Fibroblast of skin of back (primary cell): ENCODE measurements at regions not wholly inside any gene's neighbourhood (a gene's known extent, or its start where the extent isn't known, plus 50 kb on each side); places are given as distances from the start of the nearest gene placed in this dataset.
"Not testable (repeated sequence)": the region's sequence is repeated elsewhere in the genome, so short reads cannot be mapped to it uniquely, and the experiment has no call there.

Source experiments
- DNase-seq: peaks from one replicate; pipeline ENCODE4 v3.0.0-alpha.2; 2013

- no peak for DNase-seq
These were observed 1292.6 kb downstream of the SI start for GRCh38 chr3:163785693-163786092.

- DNase-seq, result no peak
These were observed 1298.6 kb downstream of the SI start for GRCh38 chr3:163779396-163780344.

DNA sequence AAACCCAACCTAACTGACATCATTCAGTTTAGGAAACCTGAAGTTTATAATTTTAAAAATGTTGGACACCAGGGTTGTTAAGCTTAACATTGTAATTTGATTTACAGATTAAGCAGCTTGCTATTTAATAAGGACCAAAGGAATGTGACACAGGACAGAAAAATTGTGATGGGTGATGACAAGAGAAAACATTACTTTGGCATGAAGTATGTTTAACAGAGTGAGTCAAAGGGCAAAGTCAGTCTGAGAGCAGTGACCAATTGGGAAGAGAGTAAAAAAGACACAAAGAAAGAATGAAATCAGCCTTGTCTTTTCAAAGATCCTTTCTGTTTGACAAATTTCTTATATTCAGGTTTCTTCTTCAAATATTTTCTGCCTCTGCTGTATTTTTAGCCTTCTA, 1301.6 kb downstream of the SI start:
- DNase-seq, result peak; percentile 16

GRCh38 chr3:163773136-163773535, 1305.2 kb downstream of the SI start:
- no peak for DNase-seq

GRCh38 chr3:163768048-163768447, 1310.2 kb downstream of the SI start:
- DNase-seq, result no peak

- no peak for DNase-seq
These were observed 1312.2 kb downstream of the SI start for GRCh38 chr3:163766112-163766511.

DNA sequence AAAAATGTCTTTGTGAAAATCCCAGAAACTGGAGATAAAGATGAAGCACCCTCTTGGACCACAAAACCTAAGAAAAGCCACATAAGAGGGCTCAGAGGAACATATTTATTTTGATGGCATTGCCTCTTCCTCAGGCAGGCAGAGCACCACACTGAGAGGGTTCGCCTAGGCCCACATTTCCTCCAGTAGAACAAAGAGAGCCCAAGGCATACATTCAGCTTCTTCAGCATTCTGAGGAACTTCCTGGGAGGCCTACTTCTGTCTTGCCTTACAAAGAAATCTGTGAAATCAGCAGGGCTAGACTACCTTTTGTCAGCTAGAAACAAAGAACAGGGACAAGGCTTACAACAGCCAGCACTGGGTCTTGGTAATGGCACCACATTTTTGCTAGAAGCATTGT, 1325.3 kb downstream of the SI start:
- DNase-seq, result no peak

- DNase-seq, result no peak
These were observed 1333.1 kb downstream of the SI start for GRCh38 chr3:163745204-163745603.

DNA sequence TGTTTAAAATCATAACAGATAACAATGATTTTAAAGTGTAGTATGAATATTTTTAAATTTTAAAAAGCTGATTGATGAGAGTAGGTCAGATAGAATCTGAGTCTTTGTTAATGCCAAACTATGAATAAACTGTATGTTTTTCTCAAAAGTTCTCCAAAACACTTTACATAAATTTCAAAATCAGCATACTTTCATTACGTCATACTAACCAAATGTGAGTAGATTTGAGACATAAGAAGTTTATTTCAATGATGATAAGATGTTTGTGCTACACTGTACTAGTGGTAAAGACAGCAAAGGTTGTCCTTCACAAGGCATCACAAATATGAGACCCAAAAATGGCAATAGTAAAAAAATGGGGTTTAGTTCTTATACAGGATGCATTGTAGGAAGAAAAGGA, 1342.9 kb downstream of the SI start:
- DNase-seq, result no peak

DNA sequence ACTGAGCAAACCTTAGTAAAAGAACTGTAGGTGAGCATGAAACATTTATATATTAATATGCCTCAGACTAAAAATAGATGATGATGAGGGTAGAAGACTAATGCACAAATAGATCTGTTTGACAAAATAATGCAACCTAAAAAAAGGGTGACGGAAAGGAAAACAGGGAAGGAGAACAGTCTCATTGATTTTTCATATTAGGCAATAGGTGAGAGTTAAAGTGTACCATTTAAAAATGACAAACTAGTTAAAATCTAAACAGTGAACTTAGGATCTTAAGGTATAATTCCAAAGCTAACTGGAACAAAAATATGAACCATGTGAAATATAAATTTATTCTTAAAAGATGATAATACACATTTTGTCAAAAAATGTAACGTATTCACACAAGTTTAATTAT, 1347.6 kb downstream of the SI start:
- DNase-seq, result no peak

- no peak for DNase-seq
These were observed 1352.2 kb downstream of the SI start for GRCh38 chr3:163726125-163726524.

- DNase-seq, result no peak
These were observed 1355.9 kb downstream of the SI start for GRCh38 chr3:163722405-163722804.

DNA sequence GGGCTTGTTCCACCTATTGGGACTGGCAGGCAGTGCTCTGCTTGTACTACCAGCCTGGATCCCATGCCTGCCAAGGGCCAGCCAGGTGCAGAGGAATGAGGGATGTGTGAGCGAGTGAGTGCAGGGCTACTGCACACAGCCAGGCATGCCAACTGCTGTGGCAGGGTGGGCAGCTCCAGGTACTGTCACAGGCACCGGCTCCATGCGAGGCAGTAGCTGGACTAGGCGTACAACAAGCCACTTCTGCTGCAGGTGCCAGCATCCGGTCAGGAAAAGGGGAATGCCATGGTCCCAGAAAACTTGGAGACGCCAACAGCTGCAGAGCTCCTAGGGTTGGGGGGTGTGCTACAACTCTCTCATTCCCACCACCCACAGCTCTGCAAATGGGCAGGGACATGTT, 1356.7 kb downstream of the SI start:
- DNase-seq, result no peak

DNA sequence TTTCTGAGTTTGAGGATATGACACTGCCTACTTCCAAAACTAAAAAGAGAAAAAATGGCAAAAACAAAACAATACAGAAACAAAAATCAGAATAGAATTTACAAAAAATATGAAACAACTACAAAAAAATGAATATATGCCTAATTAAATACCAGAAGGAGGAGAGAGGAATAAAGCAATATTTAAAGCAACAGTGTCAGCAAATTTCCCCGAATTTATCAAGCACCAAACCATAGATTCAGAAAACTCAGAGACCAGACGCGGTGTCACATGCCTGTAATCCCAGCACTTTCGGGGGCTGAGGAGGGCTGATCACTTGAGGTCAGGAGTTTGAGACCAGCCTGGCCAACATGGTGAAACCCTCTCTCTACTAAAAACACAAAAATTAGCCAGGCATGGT, 1360.9 kb downstream of the SI start:
- no peak for DNase-seq

DNA sequence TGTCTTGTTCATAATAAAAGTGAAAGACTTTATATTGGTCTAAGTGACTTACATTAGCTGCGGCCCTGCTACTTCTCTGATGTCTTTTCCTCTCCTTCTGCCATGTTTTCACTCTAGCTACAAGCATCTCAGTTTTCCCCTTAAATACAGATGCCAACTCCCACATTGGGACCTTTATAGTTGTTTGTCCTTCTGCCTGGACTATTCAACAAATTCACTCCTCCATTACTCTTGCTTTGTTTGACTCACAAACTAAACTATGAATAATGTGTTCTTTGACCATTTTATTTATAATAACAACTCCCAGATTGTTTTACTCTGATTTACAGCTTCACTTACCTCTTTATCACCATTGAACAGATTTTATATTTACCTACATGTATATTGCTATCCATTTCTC, 1369.9 kb downstream of the SI start:
- no peak for DNase-seq

DNA sequence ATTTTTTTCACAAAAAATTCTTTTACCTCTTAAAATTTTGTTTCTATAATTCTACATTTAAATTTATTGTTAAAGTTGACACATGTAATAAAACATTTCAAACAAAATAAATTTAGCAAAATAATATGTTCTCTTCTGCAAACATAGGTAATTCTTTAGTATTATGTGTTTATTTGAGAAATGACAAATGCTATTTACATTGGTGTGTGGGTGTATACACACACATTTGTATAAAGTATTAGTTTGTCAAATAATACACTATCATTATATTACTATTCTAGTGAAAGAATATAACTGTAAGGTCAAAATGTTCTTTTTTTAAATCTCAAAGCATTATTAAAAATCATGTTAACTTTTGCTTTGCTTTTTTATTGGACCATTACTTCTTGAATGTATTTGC, 1370.6 kb downstream of the SI start:
- no peak for DNase-seq

- DNase-seq, result not testable (repeated sequence)
These were observed 1380.1 kb downstream of the SI start for GRCh38 chr3:163698221-163698620.

DNA sequence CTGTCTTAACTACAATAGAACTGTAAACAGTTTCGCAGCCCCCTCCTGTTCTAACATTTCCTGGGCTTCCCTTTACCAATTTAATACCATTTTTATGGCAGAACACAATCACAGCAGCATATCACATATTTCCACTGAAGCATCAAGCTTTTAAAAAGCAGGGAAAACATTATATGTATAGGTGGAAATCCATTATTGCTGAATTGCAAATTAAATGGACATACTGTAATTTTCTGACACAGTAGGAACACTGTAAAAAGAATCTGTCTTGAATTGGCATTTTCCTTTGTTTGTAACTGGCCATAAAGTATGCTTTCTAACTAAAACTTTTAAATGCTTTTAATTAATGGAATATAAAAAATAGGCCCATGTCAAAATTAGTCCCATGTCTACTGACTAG, 1385.8 kb downstream of the SI start:
- no peak for DNase-seq

DNA sequence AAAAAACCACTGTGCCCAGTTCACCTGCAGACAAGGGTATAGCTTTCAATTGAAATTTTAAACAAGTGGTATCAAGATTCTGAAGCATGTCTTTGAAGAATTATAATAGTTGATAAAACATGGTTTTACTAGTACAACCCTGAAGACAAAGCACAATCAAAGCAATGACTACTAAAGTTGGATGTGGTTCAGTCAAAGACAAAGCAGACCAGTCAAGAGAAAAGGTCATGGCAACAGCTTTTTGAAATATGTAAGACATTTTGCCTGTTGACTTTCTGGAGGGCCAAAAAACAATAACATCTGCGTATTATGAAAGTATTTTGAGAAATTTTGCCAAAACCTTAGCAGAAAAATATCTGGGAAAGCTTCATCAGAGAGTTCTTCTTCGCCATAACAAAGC, 1393.6 kb downstream of the SI start:
- DNase-seq, result no peak

DNA sequence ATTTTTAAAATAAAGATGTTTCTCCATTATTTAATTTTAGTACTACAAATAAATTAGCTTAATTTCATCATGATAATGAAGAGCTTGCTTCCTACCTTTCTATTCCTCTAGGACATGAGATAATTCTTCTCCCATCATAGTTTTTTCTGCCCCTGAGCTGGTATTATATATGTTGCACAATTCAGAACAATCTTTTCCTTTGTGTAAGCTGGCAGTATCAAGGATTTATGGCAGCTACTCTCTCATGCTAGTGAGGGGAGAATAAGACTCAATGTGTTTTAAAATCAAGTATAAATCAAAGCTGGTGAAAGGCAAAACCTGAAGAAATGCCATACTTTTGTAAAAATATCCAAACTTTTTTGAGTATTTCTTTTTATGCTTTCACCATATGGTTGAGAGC, 1405.3 kb downstream of the SI start:
- DNase-seq, result no peak

DNA sequence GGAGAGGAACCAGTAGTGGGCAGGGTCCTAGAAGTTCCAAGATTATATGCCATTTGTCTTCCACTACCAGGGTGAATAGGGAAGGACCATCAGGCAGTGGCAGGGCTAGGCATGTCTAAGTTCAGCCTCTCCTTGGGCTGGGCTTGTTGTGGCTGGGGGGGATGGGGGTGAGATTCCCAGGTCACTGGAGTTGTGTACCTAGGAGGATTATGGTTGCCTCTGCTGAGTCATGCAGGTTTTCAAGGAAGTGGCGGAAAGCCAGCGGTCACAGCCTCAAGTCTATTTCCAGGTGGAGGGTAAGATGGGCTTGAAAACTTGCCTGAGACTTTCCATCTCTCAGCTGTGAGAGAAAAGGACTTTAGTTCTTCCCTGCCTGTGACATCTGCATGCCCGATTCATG, 1407.1 kb downstream of the SI start:
- DNase-seq, result no peak

- no peak for DNase-seq
These were observed 1413.8 kb downstream of the SI start for GRCh38 chr3:163664466-163664865.

GRCh38 chr3:163657088-163657487, 1421.2 kb downstream of the SI start:
- no peak for DNase-seq

DNA sequence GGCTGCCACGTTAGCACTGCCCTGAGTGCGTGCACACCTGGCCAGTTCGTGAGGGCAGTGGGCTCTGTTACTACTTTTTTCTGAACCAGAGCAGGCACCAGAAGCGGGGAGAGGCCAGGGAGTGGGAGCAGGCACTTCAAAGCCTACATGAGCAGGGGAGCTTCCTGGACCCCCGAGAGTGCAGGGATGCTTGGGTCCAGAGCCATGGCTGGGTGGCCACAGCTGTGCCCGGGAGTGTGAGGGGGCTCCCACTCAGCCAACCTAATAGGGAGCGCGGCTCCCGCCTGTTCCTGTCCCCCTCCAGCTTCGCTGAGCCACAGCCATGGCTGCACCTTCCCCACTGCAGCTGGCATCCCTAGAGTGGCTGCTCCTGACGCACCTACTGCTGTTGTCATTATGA, 1423.3 kb downstream of the SI start:
- DNase-seq, result no peak

- no peak for DNase-seq
These were observed 1434.1 kb downstream of the SI start for GRCh38 chr3:163644172-163644571.
